ENCODE measurements at regions not wholly inside any gene's neighbourhood (a gene's known extent, or its start where the extent isn't known, plus 50 kb on each side); places are given as distances from the start of the nearest gene placed in this dataset.
"Not testable (repeated sequence)": the region's sequence is repeated elsewhere in the genome, so short reads cannot be mapped to it uniquely, and the experiment has no call there.

- not testable (repeated sequence) for DNase-seq
Observed at GRCh38 chr15:20267051-20267730, 274.4 kb downstream of the GOLGA6L6 start.

- DNase-seq = not testable (repeated sequence)
Observed at GRCh38 chr15:20265710-20266109, 275.9 kb downstream of the GOLGA6L6 start.

- not testable (repeated sequence) for DNase-seq
Observed at GRCh38 chr15:20261321-20262280, 280.0 kb downstream of the GOLGA6L6 start.

GRCh38 chr15:20260650-20261049, 280.9 kb downstream of the GOLGA6L6 start:
- not testable (repeated sequence) for DNase-seq

- not testable (repeated sequence) for DNase-seq
Observed at GRCh38 chr15:20259559-20260190, 281.9 kb downstream of the GOLGA6L6 start.

GRCh38 chr15:20256394-20256793, 285.2 kb downstream of the GOLGA6L6 start:
- DNase-seq = not testable (repeated sequence)

- DNase-seq = not testable (repeated sequence)
Observed at GRCh38 chr15:20255641-20256040, 286.0 kb downstream of the GOLGA6L6 start.

- DNase-seq = not testable (repeated sequence)
Observed at GRCh38 chr15:20253047-20253615, 288.5 kb downstream of the GOLGA6L6 start.

GRCh38 chr15:20252040-20252439, 289.6 kb downstream of the GOLGA6L6 start:
- not testable (repeated sequence) for DNase-seq

- DNase-seq = not testable (repeated sequence)
Observed at GRCh38 chr15:20251214-20252005, 290.2 kb downstream of the GOLGA6L6 start.

GRCh38 chr15:20250206-20250605, 291.4 kb downstream of the GOLGA6L6 start:
- not testable (repeated sequence) for DNase-seq

GRCh38 chr15:20249677-20249970, 292.0 kb downstream of the GOLGA6L6 start:
- not testable (repeated sequence) for DNase-seq

- not testable (repeated sequence) for DNase-seq
Observed at GRCh38 chr15:20248434-20248833, 293.2 kb downstream of the GOLGA6L6 start.

GRCh38 chr15:20247137-20247536, 294.5 kb downstream of the GOLGA6L6 start:
- DNase-seq = not testable (repeated sequence)

GRCh38 chr15:20246624-20247023, 295.0 kb downstream of the GOLGA6L6 start:
- not testable (repeated sequence) for DNase-seq

- DNase-seq = not testable (repeated sequence)
Observed at GRCh38 chr15:20245856-20246255, 295.7 kb downstream of the GOLGA6L6 start.

- DNase-seq = not testable (repeated sequence)
Observed at GRCh38 chr15:20244792-20245191, 296.8 kb downstream of the GOLGA6L6 start.

GRCh38 chr15:20243486-20244240, 297.9 kb downstream of the GOLGA6L6 start:
- DNase-seq = not testable (repeated sequence)

GRCh38 chr15:20240366-20240917, 301.2 kb downstream of the GOLGA6L6 start:
- DNase-seq = not testable (repeated sequence)

GRCh38 chr15:20239186-20239585, 302.4 kb downstream of the GOLGA6L6 start:
- not testable (repeated sequence) for DNase-seq

Data from muscle of back (tissue), 3 donors.